ENCODE measurements at regions not wholly inside any gene's neighbourhood (a gene's known extent, or its start where the extent isn't known, plus 50 kb on each side); places are given as distances from the start of the nearest gene placed in this dataset.

DNA sequence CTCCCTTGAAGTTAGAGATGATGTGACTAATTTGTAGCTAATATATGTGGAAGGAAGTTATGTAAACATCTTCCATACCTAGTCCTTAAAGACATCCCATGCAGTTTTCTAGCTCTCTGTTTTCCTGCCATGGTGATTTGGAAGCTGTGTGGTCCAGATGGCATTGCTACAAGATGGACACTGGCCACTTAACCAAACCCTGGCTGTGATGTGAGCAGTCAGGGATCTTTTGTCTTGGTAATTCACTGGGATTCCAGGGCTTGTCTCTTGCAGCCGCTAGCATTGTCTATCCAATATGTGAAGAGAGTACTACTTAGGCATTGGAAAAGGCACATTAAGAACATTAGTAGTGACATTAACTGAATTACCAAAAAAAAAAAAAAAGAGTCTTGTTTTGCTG is 139.9 kb upstream of the DOCK10 start:
- intact Hi-C loops (cut with micrococcal nuclease; ENCODE audit: unreplicated experiment) (no loop called here), in situ Hi-C loops (cut with HindIII; ENCODE audit: low pct_unique_long_range_greater_than_20kb, low sequenced_read_pairs) (no loop called here)
- H3K9me3 ChIP-seq (ENCODE audit: control insufficient read depth, insufficient read depth, low read depth, low read length): no peaks in the 10 kb centered on the region
- H3K4me3 ChIP-seq (ENCODE audit: low read depth in 2 of 2, low read length in 2 of 2): no peak overlapping the region
- ATAC-seq (no peak), DNase-seq (ENCODE audit: low read depth, low spot score) (no peak)
- no peaks in the 10 kb centered on the region for H3K27me3 ChIP-seq (ENCODE audit: control insufficient read depth, insufficient read depth, low read length)
- H3K4me1 ChIP-seq (ENCODE audit: control insufficient read depth, insufficient read depth, low read length): no peaks in the 10 kb centered on the region
- TF ChIP-seq POLR2AphosphoS5 (IDR thresholded peaks at IDR 0.05; ENCODE audit: low read depth, low read length) (no peak), TCF7L2 (IDR thresholded peaks at IDR 0.05; ENCODE audit: low read depth, low read length) (no peak), SIN3A (IDR thresholded peaks at IDR 0.05; ENCODE audit: borderline replicate concordance, insufficient read depth, low read depth, low read length) (no peak)
- TF ChIP-seq, protein P1, sequence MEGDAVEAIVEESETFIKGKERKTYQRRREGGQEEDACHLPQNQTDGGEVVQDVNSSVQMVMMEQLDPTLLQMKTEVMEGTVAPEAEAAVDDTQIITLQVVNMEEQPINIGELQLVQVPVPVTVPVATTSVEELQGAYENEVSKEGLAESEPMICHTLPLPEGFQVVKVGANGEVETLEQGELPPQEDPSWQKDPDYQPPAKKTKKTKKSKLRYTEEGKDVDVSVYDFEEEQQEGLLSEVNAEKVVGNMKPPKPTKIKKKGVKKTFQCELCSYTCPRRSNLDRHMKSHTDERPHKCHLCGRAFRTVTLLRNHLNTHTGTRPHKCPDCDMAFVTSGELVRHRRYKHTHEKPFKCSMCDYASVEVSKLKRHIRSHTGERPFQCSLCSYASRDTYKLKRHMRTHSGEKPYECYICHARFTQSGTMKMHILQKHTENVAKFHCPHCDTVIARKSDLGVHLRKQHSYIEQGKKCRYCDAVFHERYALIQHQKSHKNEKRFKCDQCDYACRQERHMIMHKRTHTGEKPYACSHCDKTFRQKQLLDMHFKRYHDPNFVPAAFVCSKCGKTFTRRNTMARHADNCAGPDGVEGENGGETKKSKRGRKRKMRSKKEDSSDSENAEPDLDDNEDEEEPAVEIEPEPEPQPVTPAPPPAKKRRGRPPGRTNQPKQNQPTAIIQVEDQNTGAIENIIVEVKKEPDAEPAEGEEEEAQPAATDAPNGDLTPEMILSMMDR (IDR thresholded peaks at IDR 0.05): no peak
- TF ChIP-seq, protein P2, sequence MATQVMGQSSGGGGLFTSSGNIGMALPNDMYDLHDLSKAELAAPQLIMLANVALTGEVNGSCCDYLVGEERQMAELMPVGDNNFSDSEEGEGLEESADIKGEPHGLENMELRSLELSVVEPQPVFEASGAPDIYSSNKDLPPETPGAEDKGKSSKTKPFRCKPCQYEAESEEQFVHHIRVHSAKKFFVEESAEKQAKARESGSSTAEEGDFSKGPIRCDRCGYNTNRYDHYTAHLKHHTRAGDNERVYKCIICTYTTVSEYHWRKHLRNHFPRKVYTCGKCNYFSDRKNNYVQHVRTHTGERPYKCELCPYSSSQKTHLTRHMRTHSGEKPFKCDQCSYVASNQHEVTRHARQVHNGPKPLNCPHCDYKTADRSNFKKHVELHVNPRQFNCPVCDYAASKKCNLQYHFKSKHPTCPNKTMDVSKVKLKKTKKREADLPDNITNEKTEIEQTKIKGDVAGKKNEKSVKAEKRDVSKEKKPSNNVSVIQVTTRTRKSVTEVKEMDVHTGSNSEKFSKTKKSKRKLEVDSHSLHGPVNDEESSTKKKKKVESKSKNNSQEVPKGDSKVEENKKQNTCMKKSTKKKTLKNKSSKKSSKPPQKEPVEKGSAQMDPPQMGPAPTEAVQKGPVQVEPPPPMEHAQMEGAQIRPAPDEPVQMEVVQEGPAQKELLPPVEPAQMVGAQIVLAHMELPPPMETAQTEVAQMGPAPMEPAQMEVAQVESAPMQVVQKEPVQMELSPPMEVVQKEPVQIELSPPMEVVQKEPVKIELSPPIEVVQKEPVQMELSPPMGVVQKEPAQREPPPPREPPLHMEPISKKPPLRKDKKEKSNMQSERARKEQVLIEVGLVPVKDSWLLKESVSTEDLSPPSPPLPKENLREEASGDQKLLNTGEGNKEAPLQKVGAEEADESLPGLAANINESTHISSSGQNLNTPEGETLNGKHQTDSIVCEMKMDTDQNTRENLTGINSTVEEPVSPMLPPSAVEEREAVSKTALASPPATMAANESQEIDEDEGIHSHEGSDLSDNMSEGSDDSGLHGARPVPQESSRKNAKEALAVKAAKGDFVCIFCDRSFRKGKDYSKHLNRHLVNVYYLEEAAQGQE (IDR thresholded peaks at IDR 0.05; ENCODE audit: insufficient read depth in 1 of 2, low read depth in 2 of 2, low read length in 1 of 2): no peak
- BruUV-seq (replicated peaks): no TSS peak
- H3K36me3 ChIP-seq (ENCODE audit: control insufficient read depth, insufficient read depth, low read length): no peaks in the 10 kb centered on the region
- no peak overlapping the region for H3K27ac ChIP-seq (ENCODE audit: low read length)
- ChIA-PET CTCF (no interaction called here), POLR2A (no interaction called here)

DNA sequence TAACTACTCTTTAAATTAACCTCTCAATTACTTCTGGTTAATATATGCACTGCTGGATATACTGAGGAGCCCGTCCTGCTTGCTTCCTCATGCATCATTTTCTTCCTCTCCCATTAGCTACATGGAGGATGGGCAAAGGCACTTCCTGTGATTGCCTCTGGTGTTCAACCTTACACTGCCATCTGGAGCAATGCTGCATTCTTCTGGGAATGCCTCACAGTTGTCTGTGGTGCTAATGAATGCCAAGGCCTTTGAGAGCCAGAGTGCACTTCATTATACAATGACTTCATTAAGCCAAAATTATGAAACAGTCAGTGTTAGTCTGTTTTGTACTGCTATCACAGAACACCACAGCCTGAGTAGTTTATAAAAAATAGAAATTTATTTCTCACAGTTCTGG is 134.8 kb upstream of the DOCK10 start:
- Histone ChIP-seq H3K36me3 (ENCODE audit: control insufficient read depth, insufficient read depth, low read length) (no peaks in the 10 kb centered on the region), H3K4me1 (ENCODE audit: control insufficient read depth, insufficient read depth, low read length) (no peaks in the 10 kb centered on the region), H3K27ac (ENCODE audit: low read length) (no peak overlapping the region), H3K4me3 (ENCODE audit: low read depth in 2 of 2, low read length in 2 of 2) (no peak overlapping the region), H3K9me3 (ENCODE audit: control insufficient read depth, insufficient read depth, low read depth, low read length) (no peaks in the 10 kb centered on the region), H3K27me3 (ENCODE audit: control insufficient read depth, insufficient read depth, low read length) (no peaks in the 10 kb centered on the region)
- in situ Hi-C loops (cut with HindIII; ENCODE audit: low pct_unique_long_range_greater_than_20kb, low sequenced_read_pairs) (no loop called here), intact Hi-C loops (cut with micrococcal nuclease; ENCODE audit: unreplicated experiment) (no loop called here)
- DNase-seq (ENCODE audit: low read depth, low spot score): no peak
- POLR2A ChIA-PET: no interaction called here
- no TSS peak for BruUV-seq (replicated peaks)
- CTCF ChIA-PET: no interaction called here
- TF ChIP-seq, protein P2 (IDR thresholded peaks at IDR 0.05; ENCODE audit: insufficient read depth in 1 of 2, low read depth in 2 of 2, low read length in 1 of 2): no peak
- TF ChIP-seq POLR2AphosphoS5 (IDR thresholded peaks at IDR 0.05; ENCODE audit: low read depth, low read length) (no peak), TCF7L2 (IDR thresholded peaks at IDR 0.05; ENCODE audit: low read depth, low read length) (no peak), SIN3A (IDR thresholded peaks at IDR 0.05; ENCODE audit: borderline replicate concordance, insufficient read depth, low read depth, low read length) (no peak)
- TF ChIP-seq, protein P1 (IDR thresholded peaks at IDR 0.05): no peak
- ATAC-seq: no peak

All from Panc1 (cell line).